ENCODE measurements at regions not wholly inside any gene's neighbourhood (a gene's known extent, or its start where the extent isn't known, plus 50 kb on each side); places are given as distances from the start of the nearest gene placed in this dataset.

- TF ChIP-seq POLR2A (IDR thresholded peaks at IDR 0.05; ENCODE audit: low read depth, low read length) (no peak), TAF1 (IDR thresholded peaks at IDR 0.05; ENCODE audit: low read depth, low read length) (no peak), POLR2AphosphoS5 (IDR thresholded peaks at IDR 0.05; ENCODE audit: low read depth, low read length) (no peak)
These were observed 799.9 kb downstream of the NLGN4Y start for GRCh38 chrY:15324189-15324588.

Data from GM12891 (cell line).